GM18508 (cell line): ENCODE measurements at regions not wholly inside any gene's neighbourhood (a gene's known extent, or its start where the extent isn't known, plus 50 kb on each side); places are given as distances from the start of the nearest gene placed in this dataset.
"Not testable (repeated sequence)": the region's sequence is repeated elsewhere in the genome, so short reads cannot be mapped to it uniquely, and the experiment has no call there.

ENCODE experiments used
- ATAC-seq: cut with Tn5 transposase; IDR thresholded peaks from one replicate; pipeline ENCODE4 v1.9.1; 2021; ENCODE audit warnings: moderate number of reproducible peaks; ENCODE audit not compliant: insufficient read depth, unreplicated experiment

DNA sequence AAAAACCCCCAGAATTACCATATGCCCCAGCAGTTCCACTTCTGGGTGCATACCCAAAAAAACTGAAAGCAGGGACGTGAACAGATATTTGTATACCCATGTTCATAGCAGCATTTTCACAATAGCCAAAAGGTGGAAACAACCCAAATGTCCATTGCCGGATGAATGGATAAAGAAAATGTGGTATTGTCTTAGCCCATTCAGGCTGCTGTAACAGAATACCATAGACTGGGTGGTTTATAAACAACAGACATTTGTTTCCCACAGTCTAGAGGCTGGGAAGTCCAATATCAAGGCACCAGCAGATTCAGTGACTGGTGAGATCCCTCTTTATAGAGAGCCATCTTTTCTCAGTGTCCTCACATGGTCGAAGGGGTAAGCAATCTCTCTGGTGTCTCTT, 182.1 kb upstream of the ANKRD28 start:
- no peak for ATAC-seq

DNA sequence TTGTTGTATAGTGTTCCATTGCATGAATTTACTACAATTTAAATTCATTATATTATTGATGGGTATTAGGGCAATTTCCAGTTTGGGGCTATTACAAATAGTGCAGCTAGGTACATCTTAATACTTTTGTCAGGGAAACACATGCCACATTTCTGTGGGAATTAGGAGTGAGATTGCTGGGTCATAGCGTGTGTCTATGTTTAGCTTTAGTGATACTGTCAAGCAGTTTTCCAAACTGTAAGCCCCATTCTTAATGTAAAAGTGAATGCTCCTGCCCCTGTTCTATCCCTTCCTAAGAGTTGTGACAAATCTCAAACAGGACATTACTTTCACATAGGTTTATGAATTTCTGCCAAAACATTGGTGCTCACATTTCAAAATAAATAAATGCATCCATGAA, 184.5 kb upstream of the ANKRD28 start:
- ATAC-seq: no peak

DNA sequence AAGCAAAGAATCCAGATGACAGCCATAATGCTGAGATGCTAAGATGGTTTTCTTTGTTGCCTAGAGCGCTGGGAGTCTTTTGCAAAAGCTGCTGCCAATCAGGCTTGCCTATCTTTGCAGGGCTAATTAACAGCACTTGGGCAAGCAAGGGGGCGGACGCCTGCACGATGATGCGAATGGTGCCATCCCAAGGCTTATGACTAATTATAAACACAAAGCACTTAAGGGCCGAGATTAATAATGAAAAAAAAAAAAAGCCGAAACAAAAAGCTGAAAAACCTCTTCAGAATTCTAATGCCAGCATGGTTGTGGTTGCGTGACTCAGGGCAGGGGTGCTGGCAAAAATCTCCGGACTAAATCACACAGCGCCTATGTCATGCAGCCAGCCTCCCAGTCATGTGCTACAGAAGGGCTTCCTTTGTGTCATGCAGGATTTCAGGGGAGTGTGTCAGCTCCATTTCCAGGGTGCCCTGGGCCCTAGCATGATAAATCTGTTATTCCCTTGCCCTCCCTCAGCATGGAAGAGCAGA, 185.0 kb upstream of the ANKRD28 start:
- ATAC-seq: no peak

DNA sequence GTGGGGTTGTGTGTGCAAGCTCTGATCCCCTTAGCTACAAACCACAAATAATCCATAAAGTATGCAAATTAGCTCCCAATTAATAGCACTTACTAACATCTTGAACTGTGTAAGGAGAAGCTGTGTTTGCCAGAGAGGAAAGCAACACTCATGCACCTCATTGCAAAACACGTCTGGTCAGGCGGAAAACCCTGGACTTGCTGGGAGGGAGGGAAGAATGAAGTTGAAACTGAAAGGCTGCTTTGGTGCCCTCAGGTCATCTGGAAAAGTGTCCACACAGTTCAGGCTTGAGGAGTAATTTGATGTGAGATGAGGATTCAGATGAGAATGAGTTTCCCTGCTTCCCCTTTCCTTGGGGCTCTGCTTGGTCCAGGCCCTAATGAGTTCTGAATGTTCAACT, 185.5 kb upstream of the ANKRD28 start:
- no peak for ATAC-seq

DNA sequence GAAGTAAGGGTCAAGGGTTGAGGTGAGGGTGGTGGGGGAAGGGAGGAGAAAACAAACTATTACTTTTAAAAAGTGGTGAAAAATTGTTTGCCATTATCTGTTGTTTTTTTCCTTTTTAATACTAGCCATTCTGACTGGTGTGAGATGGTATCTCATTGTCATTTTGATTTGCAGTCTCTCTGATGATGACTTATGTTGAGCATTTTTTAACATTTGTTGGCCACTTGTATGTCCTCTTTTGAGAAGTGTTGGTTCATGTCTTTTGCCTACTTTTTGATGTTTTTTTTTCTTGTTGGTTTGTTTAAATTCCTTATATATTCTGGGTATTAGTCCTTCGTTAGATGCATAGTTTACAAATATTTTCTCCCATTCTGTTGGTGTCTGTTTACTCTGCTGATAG, 185.9 kb upstream of the ANKRD28 start:
- ATAC-seq: no peak

DNA sequence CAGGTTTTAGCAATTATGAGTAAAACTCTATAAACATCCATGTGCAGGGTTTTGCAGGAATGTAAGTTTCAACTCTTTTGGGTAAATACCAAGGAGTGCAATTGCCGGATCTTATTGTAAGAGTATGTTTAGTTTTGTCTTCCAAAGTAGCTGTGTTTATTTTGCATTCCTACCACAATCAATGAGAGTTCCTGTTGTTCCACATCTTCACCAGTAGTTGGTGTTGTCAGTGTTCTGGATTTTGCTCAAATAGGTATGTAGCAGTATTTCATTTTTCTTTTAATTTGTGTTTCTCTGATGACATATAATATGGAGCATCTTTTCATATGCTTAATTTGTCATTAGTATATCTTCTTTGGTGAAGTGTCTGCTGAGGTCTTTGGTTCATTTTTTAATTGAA, 185.1 kb upstream of the GALNT15 start:
- ATAC-seq: no peak

DNA sequence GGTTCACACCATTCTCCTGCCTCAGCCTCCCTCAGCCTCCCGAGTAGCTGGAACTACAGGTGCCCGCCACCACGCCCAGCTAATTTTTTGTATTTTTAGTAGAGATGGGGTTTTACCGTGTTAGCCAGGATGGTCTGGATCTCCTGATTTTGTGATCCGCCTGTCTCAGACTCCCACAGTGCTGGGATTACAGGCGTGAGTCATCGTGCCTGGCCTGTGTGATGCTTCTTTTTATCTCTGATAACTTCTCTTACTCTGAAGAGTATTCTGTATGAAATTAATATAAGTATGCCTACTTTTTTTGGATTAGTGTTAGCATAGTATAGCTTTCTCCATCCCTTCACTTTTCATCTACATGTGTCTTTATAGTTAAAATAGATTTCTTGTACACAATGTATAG, 180.8 kb upstream of the GALNT15 start:
- ATAC-seq: not testable (repeated sequence)

DNA sequence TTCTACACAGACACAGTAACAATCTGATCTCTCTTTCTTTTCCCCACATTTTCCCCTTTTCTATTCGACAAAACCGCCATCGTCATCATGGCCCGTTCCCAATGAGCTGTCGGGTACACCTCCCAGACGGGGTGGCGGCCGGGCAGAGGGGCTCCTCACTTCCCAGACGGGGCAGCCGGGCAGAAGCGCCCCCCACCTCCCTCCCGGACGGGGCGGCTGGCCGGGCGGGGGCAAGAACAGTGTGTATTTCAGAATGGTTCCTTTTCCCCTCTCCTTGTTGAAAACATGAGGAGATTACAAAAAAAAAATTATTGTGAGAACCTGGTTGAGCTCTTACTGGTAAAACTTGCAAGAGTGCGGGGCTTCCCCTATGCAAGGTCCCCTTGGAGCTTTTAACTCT, 178.0 kb upstream of the GALNT15 start:
- not testable (repeated sequence) for ATAC-seq

DNA sequence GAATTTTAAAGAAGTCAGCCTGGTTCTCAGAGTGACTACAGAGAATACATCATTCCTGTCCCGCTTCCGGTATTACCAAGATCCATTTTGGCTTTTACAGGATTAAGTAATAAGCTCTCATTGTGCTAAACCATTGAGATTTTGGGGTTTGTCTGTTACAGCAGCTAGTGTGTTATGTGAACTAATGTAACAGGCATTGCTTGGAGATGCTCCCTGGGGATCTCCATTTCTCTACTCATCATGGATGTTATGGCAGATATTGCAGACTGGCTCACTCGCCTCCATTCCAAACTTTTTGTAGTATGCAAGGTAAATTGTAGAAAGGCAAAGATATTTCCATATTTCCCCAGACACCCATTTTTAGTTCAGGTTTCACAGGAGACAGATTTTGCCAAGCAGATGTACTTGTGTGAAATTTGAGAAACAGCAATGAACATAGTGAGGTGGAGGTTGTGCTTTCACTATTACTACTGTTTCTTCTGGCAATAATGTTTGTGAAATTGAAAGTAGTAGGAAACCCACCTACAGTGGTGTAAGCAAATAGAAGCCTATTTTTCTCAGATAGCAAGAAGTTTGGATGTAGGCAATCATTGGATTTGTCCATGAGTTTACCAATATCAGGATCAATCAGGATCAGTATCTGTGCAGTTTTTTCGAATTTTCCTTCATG, 177.1 kb upstream of the GALNT15 start:
- ATAC-seq: peak; percentile 85

DNA sequence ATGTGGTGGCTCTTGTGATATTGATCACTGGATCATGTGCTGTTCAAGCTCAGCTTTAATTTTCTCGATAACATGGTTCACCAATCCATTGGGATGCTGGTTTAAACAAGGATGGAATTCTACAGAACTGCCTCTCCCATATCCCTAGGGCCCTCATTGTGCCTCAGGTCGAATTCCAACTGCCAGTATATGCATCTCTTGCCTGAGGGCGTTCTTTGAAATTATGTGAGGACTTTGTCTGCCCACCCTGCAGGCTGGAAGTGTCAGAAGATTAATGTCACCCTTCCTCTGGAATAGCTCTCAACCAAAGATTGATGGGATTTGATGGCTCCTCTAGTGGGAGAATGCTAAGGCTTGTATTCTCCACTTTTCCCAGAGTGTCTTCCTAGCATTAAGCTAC, 175.6 kb upstream of the GALNT15 start:
- ATAC-seq: no peak

DNA sequence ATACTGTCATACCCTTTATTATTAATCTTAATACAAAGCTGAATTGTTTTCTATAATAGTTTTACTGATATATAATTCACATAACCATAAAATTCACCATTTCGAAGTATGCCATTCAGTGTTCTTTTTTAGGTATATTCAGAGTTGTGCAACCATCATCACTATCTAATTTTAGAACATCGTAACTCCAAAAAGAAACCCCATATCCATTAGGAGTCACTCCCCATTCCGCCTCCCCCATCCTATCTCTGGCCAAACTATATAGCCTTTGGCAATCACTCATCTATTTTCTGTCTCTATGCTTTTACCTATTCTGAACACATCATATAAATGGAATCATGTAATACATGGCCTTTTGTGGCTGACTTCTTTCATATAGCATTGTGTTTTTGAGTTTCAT, 169.7 kb upstream of the GALNT15 start:
- no peak for ATAC-seq

DNA sequence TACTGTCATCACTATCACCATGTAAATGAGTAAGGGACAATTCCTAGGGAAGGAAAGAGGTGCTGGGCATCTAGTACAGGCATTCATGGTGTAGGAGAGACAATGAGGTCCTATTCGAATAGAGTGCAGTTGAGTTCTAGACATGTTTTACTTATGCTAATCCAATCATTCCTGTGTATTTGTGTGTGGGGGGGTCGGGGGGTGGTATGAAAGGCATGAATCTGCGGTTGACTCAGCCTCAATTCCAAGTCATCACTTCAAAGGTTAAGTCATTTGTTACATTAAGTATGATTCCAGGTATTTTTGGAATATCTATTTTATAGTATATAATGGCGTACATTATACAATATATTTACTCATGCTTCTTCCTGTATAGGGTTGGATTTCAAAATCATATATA, 163.1 kb upstream of the GALNT15 start:
- no peak for ATAC-seq

DNA sequence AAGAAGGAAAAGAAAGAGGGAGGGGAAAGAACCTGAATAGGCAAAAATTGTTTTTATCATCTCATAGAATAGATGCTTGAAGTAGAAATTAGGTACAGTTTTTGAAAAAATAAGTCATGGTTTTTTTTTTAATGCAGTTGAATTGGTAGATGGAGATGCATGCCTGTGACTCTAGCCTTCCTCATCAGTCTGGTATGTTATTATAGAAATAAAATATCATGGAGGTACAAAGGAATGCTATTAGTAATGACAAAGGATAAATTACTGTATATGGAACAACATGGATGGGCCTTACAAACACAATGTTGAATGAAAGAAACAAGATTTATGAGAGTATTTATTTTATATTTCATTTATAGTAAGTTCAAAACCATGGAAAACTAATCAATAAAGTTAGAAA, 162.4 kb upstream of the GALNT15 start:
- no peak for ATAC-seq

DNA sequence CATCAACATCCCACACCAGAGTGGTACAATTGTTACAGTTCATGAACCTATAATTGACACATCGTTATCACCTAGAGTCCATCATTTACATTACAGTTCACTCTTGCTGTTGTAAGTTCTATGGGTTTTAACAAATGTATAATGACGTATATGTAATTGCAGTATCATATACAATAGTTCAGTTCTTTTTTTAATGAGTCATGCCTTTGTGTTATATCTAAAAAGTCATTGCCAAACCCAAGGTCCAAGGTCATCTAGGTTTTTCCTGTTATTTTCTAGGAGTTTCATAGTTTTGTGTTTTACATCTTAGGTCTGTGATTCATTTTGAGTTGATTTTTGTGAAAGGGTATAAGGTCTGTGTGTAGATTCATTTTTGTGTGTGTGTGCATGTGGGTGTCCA, 160.9 kb upstream of the GALNT15 start:
- ATAC-seq: no peak

DNA sequence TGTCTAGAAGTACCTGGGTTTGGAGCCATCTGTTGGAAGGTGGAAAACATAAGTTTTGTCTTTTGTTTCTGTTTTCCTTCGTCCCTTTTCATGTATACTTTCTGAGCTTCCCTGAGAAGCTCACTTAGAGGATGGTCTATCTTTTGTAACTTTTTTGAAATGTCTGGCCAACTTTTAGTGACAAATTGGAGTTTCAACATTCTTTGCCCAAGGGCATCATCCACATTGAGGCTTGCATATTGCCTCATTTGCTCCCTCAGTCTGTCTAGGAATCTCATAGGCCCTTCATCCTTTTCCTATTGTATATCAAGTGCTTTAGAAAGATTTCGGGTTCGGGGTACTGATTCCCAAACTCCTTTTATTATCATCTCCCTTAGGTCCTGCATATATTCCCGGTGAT, 152.7 kb upstream of the GALNT15 start:
- not testable (repeated sequence) for ATAC-seq

DNA sequence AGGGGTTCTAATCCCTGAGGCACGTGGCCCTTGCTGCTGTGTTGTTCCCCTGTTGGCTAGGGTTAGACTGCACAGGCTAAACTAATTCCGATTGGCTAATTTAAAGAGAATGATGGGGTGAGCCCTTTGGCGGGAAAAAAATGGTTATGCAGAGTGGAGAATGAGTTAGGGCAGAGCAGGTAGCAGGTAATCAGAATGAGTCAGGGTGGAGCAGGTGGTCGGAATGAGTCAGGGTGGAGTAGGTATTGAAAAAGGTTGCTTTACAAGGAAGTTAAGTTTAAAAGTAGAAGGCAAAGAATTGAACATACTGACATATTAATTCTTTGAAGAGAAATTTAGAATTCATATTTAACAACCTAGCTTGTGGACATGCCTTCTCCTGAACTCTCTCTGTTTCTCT, 150.6 kb upstream of the GALNT15 start:
- not testable (repeated sequence) for ATAC-seq

DNA sequence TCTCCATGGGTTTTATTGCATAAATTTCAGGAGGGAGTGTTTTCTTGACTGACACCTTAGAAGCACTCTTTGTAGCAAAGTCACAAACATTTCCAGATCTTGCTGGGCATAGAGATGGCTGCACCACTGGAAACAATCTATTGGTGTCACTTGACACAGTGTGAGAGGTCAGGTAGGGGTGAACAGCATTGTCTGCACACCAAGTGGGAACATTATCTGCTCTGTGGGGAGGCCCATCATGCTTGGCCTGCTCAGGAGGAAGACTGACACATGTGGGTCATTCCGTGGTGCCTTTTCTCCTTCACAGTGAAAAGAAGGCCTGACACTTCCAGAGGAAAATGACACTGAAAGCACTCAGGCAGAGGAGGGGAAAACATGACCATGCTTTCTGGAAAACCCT, 149.9 kb upstream of the GALNT15 start:
- ATAC-seq: no peak

DNA sequence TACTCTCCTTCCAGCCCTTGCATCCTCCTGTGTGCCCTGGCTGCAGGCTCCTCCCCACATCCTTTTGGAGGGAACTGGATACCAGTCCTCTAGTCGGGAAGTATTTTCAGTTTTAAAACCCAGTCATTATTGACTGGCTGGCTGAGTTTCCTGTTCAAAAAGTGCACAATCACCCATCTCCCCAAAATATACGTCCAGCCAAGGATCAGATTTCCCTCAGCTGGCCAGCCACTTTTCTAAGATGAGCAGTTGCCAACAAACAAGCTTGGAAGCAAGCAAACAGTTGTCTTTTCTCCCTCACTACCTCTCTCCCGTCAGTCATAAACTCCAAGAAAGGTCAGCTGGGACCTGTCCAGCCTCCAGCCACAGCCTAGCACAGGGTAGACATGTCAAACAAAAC, 147.7 kb upstream of the GALNT15 start:
- no peak for ATAC-seq

DNA sequence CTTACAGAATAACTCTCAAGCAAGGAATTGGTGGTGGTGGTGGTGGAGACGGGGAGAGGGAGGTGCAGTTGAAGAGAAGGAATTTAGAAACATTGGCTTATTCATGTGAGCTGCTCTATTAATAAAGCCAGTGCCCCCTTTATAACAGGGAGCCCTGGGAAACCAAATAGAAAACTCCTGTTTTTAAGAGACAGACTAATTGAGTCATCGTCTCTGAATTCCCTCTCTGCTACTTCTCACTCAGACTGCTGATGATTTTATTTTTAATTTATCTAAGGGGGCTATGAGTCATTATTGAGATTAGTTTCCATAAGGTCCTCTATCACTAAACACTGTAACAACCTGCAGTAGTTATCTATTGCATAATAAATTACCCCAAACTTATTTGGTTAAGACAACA, 145.9 kb upstream of the GALNT15 start:
- no peak for ATAC-seq

DNA sequence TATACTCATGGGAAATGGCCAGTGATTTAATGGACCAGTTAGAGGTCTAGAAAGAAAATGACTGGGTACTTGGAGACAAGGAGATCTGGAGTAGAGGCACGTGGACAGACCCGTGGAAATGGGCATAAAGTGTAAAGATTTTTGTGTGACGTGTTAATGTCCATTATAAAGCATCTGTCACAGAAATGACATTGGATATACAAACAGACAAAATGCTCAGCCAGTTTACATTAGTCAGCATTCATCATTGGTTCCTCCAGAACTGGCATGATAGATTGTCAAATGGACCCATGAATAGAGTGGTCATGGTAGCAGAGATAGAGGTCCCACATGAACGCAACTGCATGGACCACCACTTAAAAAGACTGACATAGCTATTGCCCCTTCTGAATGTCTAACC, 144.1 kb upstream of the GALNT15 start:
- ATAC-seq: no peak

DNA sequence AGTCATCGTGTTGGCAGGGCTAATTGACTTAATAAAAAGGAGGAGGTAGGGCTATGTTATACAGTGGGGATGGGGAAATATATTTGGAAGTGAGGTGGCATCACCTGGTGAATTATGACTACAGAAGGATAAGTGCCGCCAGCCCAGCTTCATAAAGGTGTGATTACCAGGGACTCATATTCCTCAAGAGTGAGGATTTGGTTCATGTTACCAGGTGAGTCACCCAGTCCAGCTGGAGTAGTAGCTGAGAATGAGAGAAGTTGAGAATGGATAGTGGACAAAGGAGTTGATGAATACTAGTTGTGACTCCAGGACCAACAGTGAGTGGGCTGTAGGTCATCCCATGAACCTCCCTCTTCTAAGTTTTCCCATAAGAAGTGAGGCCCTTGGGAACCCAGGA, 143.0 kb upstream of the GALNT15 start:
- ATAC-seq: no peak

DNA sequence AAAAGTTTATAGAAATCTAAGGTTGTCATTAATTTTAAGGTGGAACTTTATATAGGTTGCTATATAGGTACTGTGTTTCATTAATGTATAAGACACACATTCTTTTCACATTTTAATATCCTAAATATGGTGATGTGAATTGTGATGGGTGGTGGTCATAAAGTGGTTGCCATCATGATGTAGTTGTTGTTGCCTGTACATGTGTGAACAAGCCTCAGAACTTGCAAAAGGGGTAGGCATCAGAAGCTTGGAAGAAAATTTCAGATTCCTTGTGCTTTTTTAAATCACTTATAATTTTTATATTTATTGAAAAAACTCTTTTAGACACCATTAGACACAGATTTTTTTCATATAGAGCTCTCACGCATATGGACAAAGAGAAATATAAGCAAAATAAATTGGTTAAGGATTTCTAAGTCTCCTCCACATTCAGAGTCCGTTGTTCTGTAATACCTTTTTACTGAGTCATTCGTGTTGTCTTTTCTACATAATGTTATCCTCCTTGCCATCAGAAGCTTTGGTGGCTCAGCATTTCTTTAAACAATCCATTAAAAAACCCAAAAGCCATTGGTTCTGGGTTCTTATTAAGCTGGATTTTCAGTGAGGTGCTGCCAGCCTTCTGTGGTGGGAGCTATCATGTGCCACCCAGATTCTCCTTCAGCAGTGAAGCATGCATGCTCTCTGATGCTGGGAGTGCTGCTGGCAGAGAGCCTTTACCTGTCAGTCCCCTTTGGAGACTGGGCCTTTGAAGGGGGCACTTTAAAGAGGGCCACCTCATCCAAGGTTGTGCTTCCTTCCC, 140.4 kb upstream of the GALNT15 start:
- ATAC-seq: no peak
